ENCODE measurements at regions not wholly inside any gene's neighbourhood (a gene's known extent, or its start where the extent isn't known, plus 50 kb on each side); places are given as distances from the start of the nearest gene placed in this dataset.

DNA sequence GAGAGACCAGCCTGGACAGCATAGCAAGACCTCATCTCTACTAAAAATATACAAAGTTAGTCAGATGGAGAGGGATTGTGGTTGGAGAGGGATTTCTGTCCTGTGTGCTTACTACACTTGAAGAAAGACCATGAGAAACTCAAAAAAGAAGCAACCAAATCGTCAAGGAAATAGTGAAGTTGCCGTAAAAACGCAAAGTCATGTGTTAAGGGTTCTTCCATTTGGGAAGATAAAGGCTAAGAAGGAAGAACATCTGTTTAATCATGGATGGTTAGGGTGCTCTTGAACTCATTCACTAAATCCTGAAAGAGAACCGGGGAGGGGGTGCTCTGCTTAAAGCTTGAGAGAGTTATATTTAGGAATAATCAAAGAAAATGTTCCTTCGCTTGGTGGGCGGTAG, 59.8 kb upstream of the KDM7A start:
- no peak for TF ChIP-seq CTCF (IDR thresholded peaks at IDR 0.05; ENCODE audit: low read length)
- no peak for TF ChIP-seq EZH2phosphoT487 (IDR thresholded peaks at IDR 0.05; ENCODE audit: low read length)
- TF ChIP-seq EZH2 (optimal IDR thresholded peaks at IDR 0.05; ENCODE audit: low read depth, low read length): no peak
